ENCODE measurements at regions not wholly inside any gene's neighbourhood (a gene's known extent, or its start where the extent isn't known, plus 50 kb on each side); places are given as distances from the start of the nearest gene placed in this dataset.

GRCh38 chr21:22211943-22212342 is 1213.7 kb downstream of the NCAM2 start:
- no peak for DNase-seq
- intact Hi-C loops (cut with DNase I) = no loop called here
- 82 to 89% (median 84%) methylated on average over 2 of the region's 2 CpGs for WGBS, 4 donors
- H3K27me3 ChIP-seq = no peaks in the 10 kb centered on the region
- no peaks in the 10 kb centered on the region for H3K4me1 ChIP-seq
- H3K36me3 ChIP-seq = no peaks in the 10 kb centered on the region
- no peak overlapping the region for H3K4me3 ChIP-seq
- no peak for TF ChIP-seq CTCF (IDR thresholded peaks at IDR 0.05)
- TF ChIP-seq POLR2A (IDR thresholded peaks at IDR 0.05) = no peak
- ATAC-seq = no peak
- no peak overlapping the region for H3K27ac ChIP-seq
- H3K9me3 ChIP-seq = peaks cover 0 to 4% (median 0%) of the 10 kb centered on the region in 12 donors

- Histone ChIP-seq H3K27me3 (no peaks in the 10 kb centered on the region), H3K9me3 (peaks cover 0 to 4% (median 0%) of the 10 kb centered on the region in 12 donors), H3K36me3 (no peaks in the 10 kb centered on the region), H3K27ac (no peak overlapping the region), H3K4me1 (no peaks in the 10 kb centered on the region), H3K4me3 (no peak overlapping the region)
- ATAC-seq = no peak
- DNase-seq = no peak
- intact Hi-C loops (cut with DNase I) = no loop called here
- 20 to 34% (median 24%) methylated on average over 3 of the region's 3 CpGs for WGBS, 4 donors
- no peak for TF ChIP-seq POLR2A (IDR thresholded peaks at IDR 0.05)
- no peak for TF ChIP-seq CTCF (IDR thresholded peaks at IDR 0.05)
Observed at GRCh38 chr21:22223385-22223784, 1225.2 kb downstream of the NCAM2 start.

- TF ChIP-seq POLR2A (IDR thresholded peaks at IDR 0.05) (no peak), CTCF (IDR thresholded peaks at IDR 0.05) (no peak)
- Histone ChIP-seq H3K4me1 (no peaks in the 10 kb centered on the region), H3K27me3 (no peaks in the 10 kb centered on the region), H3K9me3 (peaks cover 0 to 4% (median 0%) of the 10 kb centered on the region in 12 donors), H3K4me3 (no peak overlapping the region), H3K36me3 (no peaks in the 10 kb centered on the region), H3K27ac (no peak overlapping the region)
- DNase-seq = no peak
- no peak for ATAC-seq
- intact Hi-C loops (cut with DNase I) = no loop called here
- WGBS, 4 donors = 81 to 86% (median 85%) methylated on average over 4 of the region's 4 CpGs
Observed at GRCh38 chr21:22224261-22224660, 1226.1 kb downstream of the NCAM2 start.

- Histone ChIP-seq H3K27me3 (no peaks in the 10 kb centered on the region), H3K9me3 (no peaks in the 10 kb centered on the region), H3K4me3 (no peak overlapping the region), H3K4me1 (no peaks in the 10 kb centered on the region), H3K36me3 (no peaks in the 10 kb centered on the region), H3K27ac (no peak overlapping the region)
- intact Hi-C loops (cut with DNase I) = no loop called here
- no peak for DNase-seq
- WGBS, 4 donors = 70 to 80% (median 76%) methylated on average over 1 of the region's 1 CpG
- TF ChIP-seq CTCF (IDR thresholded peaks at IDR 0.05) (no peak), POLR2A (IDR thresholded peaks at IDR 0.05) (no peak)
- ATAC-seq = no peak
Observed at GRCh38 chr21:22225299-22225698, 1227.1 kb downstream of the NCAM2 start.
